Occipital lobe (tissue), 1 donor: ENCODE measurements at regions not wholly inside any gene's neighbourhood (a gene's known extent, or its start where the extent isn't known, plus 50 kb on each side); places are given as distances from the start of the nearest gene placed in this dataset.

Experiments used
- DNase-seq: peaks from one replicate; lab custom pipeline; 2025; lab: John Stamatoyannopoulos, UW

DNA sequence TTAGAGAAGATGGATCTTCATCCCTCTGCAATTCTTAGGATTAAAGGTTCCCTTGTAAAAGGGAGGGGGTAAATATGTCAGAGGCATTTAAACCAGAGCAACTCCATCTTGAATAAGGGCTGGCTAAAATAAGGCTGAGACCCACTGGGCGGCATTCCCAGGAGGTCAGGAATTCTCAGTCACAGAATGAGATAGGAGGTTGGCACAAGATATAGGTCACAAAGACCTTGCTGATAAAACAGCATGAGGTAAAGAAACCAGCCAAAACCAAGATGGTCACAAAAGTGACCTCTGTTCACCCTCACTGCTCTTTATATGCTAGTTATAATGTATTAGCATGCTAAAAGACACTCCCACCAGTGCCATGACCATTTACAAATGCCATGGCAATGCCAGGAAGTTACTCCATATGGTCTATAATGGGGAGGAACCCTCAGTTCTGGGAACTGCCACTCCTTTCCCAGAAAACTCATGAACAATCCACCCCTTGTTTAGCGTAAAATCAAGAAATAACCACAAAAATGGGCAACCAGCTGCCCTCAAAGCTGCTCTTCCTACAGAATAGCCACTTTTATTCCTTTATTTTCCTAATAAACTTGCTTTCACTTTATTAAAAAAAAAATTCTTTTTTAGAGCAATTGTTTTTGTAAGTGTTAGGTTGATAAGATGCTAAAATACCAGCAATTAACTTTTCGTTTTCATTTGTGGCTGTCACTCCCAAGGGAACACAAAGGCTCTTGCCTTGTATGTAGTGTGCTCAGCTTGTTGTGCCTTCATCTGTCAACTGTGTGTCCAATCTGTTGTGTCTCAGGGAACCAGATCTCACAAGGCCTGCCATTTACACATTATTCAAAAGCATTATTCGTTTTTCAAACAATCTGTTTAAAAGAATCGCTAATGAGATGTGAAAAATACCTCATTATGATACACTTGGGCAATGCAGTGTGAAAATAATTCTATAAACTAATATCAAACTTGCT, 205.2 kb upstream of the RGPD4 start:
- no peak for DNase-seq

GRCh38 chr2:107622741-107623310, 203.9 kb upstream of the RGPD4 start:
- DNase-seq = no peak

DNA sequence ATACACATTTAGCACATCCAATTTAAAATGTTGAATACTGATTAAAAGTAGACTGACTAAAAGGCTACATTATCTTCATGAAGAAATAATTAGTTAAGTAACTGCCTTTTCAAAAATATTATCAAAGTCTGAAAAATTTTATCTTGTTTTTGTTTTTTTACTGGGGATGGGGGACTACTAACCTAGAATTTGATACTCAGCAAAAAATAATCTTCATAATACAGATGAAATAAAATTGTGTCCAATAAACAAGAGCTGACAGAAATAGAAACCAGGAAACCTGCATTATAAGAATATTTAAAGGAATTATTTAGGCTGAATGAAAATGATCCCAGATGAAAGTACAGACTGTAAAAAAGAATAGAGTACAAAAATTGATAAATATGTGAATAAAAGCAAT, 200.7 kb upstream of the RGPD4 start:
- DNase-seq = no peak

DNA sequence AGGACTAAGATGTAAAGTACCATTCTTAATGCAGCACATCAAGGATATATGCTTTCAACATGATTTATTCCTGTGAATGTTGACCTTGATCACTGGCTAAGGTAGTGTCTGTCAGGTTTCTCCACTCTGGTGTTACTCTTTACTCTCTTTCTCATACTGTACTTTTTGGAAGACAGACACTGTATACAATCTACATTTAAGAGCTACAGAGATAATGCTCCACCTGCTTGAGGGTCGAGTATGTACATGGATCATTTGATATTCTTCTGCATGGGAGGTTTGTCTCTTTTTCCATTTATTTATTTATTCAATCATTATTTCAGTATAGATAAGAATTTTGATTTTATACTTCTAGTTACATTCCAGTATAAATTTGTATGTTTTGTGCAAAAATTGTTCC, 199.5 kb upstream of the RGPD4 start:
- no peak for DNase-seq

DNA sequence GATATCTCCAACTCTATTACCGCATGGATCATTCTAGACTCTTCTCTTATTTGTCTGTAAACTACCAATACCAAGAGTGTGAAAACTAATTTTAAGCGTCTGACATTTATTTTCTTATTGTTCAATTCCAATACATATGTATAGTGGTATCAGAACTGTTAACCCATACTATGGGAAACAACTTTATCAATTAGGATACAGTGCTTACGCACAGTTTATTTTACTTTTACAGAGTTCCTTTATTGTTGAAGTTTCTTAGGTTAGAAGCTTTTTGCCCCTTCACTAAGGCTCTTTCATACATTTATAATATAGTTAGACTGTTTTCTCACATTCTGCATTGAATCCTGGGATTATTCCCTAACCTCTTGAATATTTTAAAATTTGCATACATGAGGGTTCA, 198.8 kb upstream of the RGPD4 start:
- DNase-seq = no peak

DNA sequence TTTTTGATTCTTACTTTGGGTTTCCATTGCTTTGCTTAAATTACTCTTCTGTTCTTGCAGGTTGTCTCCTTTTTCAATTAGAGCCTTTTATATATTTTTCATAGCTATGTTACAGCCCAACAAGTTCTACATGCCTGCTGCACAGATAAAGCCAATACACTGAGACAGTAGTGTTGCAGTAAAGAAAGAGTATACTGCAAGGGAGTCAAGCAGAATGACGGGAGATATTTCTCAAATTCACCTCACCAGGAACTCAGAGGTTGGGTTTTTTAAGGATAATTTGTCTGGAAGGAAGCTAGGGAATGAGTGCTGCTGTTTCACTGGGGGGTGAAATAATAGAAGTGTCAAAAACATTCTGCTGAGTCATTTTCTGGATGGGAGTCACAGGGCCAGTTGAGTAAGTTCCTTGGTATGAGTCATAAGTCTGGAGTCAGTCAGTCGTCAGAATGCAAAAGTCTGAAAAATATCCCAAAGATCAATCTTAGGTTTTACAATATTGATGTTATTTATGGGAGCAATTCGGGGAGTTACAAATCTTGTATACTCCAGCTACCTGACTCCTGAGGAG, 193.0 kb upstream of the RGPD4 start:
- no peak for DNase-seq

DNA sequence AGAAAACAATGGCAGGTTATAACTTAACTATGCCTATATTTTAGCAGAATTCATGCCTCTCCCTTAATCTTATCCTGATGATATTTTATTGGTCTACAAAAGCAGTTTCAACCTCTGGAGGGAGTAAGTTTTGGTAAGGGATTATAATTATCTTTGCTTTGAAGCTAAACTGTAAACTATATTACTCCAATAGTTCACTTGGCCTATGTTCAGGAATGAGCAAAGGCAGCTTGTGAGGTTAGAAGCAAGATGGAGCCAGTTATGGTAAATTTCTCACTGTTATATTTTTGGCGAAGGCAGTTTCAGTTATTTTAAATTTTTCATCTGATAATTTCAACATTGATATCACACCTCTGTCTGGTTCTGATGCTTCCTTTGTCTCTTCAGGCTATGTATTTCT, 192.5 kb upstream of the RGPD4 start:
- DNase-seq = no peak

DNA sequence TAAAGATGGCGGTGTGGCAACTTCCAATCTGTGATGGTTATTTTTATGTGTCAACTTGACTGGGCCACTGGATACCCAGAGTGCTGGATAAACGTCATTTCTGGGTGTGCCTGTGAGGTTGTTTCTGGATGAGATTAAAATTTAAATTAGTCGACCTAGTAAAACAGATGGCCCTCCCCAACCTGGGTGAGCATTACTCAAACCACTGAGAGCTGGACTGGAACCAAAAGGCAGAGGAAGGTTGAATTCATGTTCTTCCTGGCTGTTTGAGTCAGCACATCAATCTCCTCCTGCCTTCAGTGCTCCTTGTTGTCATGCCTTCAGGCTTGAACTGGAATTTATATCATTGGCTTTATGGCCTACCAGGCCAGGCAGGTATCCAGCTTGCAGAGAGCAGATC, 190.8 kb upstream of the RGPD4 start:
- no peak for DNase-seq

DNA sequence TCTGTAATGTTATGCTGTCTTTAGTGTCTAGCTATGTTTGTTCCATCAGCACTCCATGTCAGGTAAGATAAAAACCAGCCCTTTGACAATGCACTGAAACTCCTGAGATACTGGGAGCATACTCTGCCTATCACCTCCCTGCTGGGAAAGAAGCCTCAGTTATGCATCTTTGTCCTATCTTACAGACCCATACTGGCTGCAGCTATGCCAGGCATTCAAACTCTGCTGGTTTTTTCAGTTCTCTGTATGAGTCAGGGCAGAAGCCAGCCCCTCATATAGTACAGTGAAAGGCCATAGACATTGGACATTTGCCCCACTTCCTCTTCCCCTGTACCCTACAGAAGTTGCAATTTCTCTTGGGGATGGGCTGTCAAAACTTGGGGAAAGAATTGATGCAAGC, 181.1 kb upstream of the RGPD4 start:
- no peak for DNase-seq

- DNase-seq = no peak
Measured at GRCh38 chr2:107648781-107649404, 177.8 kb upstream of the RGPD4 start.

- no peak for DNase-seq
Measured at GRCh38 chr2:107657049-107657448, 169.6 kb upstream of the RGPD4 start.

DNA sequence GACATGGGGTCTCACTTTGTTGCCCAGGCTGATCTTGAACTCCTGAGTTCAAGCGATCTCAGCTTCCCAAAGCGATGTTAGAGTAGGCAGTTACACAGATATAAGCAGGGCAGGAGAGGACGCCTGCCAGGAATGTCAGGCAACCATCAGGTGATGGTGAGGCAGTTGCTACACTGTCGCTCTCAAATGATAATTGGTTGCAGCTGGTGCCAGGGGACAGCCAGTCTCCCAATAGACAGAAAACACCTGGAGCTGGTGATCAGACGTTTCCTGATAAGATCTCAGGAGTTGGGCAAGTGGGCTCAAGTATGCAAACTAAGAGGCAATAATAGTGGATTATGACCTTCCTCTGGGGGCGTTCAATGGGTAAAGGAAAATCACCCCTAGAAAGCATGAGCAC, 163.1 kb upstream of the RGPD4 start:
- no peak for DNase-seq

GRCh38 chr2:107669335-107669734, 157.4 kb upstream of the RGPD4 start:
- DNase-seq = no peak

GRCh38 chr2:107681936-107682335, 144.8 kb upstream of the RGPD4 start:
- no peak for DNase-seq

GRCh38 chr2:107684421-107684820, 142.3 kb upstream of the RGPD4 start:
- no peak for DNase-seq

GRCh38 chr2:107685421-107685986, 141.2 kb upstream of the RGPD4 start:
- DNase-seq = no peak

- no peak for DNase-seq
Measured at GRCh38 chr2:107687073-107687472, 139.6 kb upstream of the RGPD4 start.

GRCh38 chr2:107688135-107688534, 138.6 kb upstream of the RGPD4 start:
- no peak for DNase-seq

DNA sequence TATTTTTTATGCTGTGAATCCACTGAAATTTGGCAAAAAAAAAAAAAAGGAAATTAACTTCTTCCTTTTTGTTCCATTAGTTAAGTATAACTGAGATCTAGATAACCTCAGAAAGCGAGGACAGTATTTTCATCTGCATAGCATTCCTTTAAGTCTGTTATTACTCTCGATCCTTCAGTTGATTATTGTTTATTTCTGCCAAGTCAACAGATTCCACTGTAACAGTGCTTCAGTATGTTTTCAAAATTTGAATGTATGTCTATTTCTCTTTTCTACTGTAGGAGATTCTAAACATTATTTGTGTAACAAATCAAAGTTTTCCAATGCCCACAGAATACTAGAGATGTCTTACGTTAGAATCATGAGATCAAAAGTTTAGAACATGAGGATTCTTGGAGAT, 133.1 kb upstream of the RGPD4 start:
- DNase-seq = no peak

GRCh38 chr2:107694667-107695066, 132.0 kb upstream of the RGPD4 start:
- DNase-seq = no peak

- DNase-seq = no peak
Measured at GRCh38 chr2:107697385-107697784, 129.3 kb upstream of the RGPD4 start.

DNA sequence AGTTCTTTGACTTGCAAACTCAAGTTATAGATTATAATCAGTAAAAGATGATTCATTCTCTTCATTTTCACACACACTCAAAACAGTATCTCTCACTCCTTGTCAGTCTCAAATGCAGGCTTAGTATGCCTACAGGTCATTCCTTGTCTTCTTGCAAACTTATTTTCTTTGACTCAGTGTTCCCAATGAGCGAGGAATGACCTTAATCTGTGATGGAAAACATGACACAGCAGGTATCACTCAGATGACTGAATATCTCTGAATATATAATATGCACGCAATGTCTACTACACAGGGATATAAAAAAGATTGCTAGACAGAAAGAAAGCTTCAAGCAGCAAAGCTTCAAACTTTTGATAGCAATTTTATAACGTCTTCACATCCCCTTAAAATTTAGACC, 127.8 kb upstream of the RGPD4 start:
- DNase-seq = no peak
